OCI-LY7 (cell line): ENCODE measurements at regions not wholly inside any gene's neighbourhood (a gene's known extent, or its start where the extent isn't known, plus 50 kb on each side); places are given as distances from the start of the nearest gene placed in this dataset.

Source experiments
- BruUV-seq: library from RNA; stranded (reverse); fragments of 400-500 nt; replicated peaks from 2 replicates; lab custom pipeline; 2021; lab: Mats Ljungman, UMichigan
- CTCF ChIA-PET: fragments of 300-600 bp; sonication (Branson Sonifier 250); formaldehyde crosslinking; loops from one replicate; lab custom pipeline; 2022; ENCODE audit warnings: antibody characterized with exemption; ENCODE audit not compliant: unreplicated experiment; lab: Charles Lee
- POLR2A ChIA-PET: fragments of 300-600 bp; sonication (Branson Sonifier 250); formaldehyde crosslinking; loops from one replicate; lab custom pipeline; 2022; ENCODE audit warnings: antibody characterized with exemption; lab: Charles Lee
- DNase-seq: peaks from one replicate; pipeline ENCODE4 v3.0.0-alpha.2; 2015; ENCODE audit warnings: low spot score
- H2AFZ ChIP-seq: fragments of 200-600 bp; sonication (generic), shearing (Covaris generic); 2 replicates; pipeline ENCODE4 v1.6.1; 2014; ENCODE audit warnings: mild to moderate bottlenecking, antibody characterized with exemption, low read length, moderate library complexity
- H3K27ac ChIP-seq: fragments of 200-600 bp; sonication (generic); 2 replicates; pipeline ENCODE4 v1.5.1; 2014; ENCODE audit warnings: mixed run types, low read depth, mild to moderate bottlenecking, moderate library complexity, low read length, inconsistent platforms; ENCODE audit not compliant: poor library complexity, severe bottlenecking
- H3K36me3 ChIP-seq: fragments of 200-600 bp; sonication (generic); 2 replicates; pipeline ENCODE4 v1.6.1; 2014; ENCODE audit warnings: mild to moderate bottlenecking, antibody characterized with exemption, low read length, moderate library complexity, mixed read lengths; ENCODE audit not compliant: insufficient read depth
- H3K4me1 ChIP-seq: fragments of 200-600 bp; sonication (generic); 2 replicates; pipeline ENCODE4 v1.5.1; 2014; ENCODE audit warnings: mild to moderate bottlenecking, low read length; ENCODE audit not compliant: insufficient read depth, poor library complexity, severe bottlenecking
- H3K4me2 ChIP-seq: fragments of 200-600 bp; sonication (generic); 2 replicates; pipeline ENCODE4 v1.6.1; 2014; ENCODE audit warnings: mild to moderate bottlenecking, low read length
- H3K4me3 ChIP-seq: fragments of 200-600 bp; sonication (generic); 2 replicates; pipeline ENCODE4 v1.5.1; 2014; ENCODE audit warnings: mild to moderate bottlenecking, low read depth, low read length; ENCODE audit not compliant: poor library complexity, severe bottlenecking
- H3K79me2 ChIP-seq: fragments of 200-600 bp; sonication (generic); 2 replicates; pipeline ENCODE4 v1.6.1; 2016; ENCODE audit warnings: low read depth, mild to moderate bottlenecking, low read length, moderate library complexity, mixed read lengths; ENCODE audit not compliant: insufficient read depth
- H3K9me2 ChIP-seq: fragments of 200-600 bp; sonication (generic); 2 replicates; pipeline ENCODE4 v1.6.1; 2016; ENCODE audit warnings: mild to moderate bottlenecking, low read length, mixed read lengths; ENCODE audit not compliant: insufficient read depth
- H3K9me3 ChIP-seq: fragments of 200-600 bp; sonication (generic); 2 replicates; pipeline ENCODE4 v1.6.1; 2014; ENCODE audit warnings: mild to moderate bottlenecking, mixed run types, low read length, mixed read lengths
- H4K20me1 ChIP-seq: fragments of 200-600 bp; sonication (generic); 2 replicates; pipeline ENCODE4 v1.6.1; 2014; ENCODE audit warnings: mild to moderate bottlenecking, antibody characterized with exemption, low read length, moderate library complexity, mixed read lengths; ENCODE audit not compliant: insufficient read depth
- CTCF ChIP-seq: fragments of 200-600 bp; sonication (generic); conservative IDR thresholded peaks from 2 replicates; pipeline ENCODE4 v1.5.1; 2014; ENCODE audit warnings: mild to moderate bottlenecking, antibody characterized with exemption, low read length, moderate library complexity, mixed read lengths
- EZH2phosphoT487 ChIP-seq: fragments of 200-600 bp; sonication (generic); IDR thresholded peaks from 2 replicates; pipeline ENCODE4 v1.6.1; 2018; ENCODE audit warnings: low read depth, borderline replicate concordance, mild to moderate bottlenecking, mixed run types, antibody characterized with exemption, low read length, moderate library complexity, mixed read lengths
- intact Hi-C: fragments of 100-400 bp; cut with micrococcal nuclease; formaldehyde crosslinking; loops from one replicate; pipeline ENCODE4 v1.10.0; 2022; ENCODE audit not compliant: unreplicated experiment

DNA sequence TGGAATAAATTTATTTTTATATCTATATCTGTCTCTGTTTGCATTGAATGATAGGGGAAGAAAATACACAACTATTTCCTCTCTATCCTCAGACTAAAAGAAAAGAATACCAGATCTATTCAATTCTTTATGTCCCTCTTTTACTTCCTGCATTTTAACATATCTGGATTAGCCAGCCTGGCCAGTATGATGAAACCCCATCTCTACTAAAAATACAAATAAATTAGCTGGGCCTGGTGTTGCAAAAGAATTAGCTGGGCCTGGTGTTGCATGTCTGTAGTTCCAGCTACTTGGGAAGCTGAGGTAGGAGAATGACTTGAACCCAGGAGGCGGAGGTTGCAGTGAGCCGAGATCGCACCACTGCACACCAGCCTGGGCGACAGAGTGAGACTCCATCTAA lies 182.0 kb downstream of the LURAP1L start:
- no peaks in the 10 kb centered on the region for H4K20me1 ChIP-seq
- ChIA-PET POLR2A (interaction anchor here (0.7 kb wide), 1 partner anchor 18 kb away, joined by 4 read pairs; no protein-coding TSS in a partner anchor), CTCF (no interaction called here)
- intact Hi-C loops = no loop called here
- no peaks in the 10 kb centered on the region for H3K9me3 ChIP-seq
- H3K4me3 ChIP-seq = no peak overlapping the region
- H3K9me2 ChIP-seq = no peaks in the 10 kb centered on the region
- H3K4me1 ChIP-seq = no peaks in the 10 kb centered on the region
- BruUV-seq = no TSS peak
- H3K36me3 ChIP-seq = no peaks in the 10 kb centered on the region
- DNase-seq = no peak
- H3K4me2 ChIP-seq = no peak overlapping the region
- TF ChIP-seq EZH2phosphoT487 = no peak
- no peak for TF ChIP-seq CTCF
- H3K27ac ChIP-seq = no peak overlapping the region
- H2AFZ ChIP-seq = no peak overlapping the region
- no peaks in the 10 kb centered on the region for H3K79me2 ChIP-seq

DNA sequence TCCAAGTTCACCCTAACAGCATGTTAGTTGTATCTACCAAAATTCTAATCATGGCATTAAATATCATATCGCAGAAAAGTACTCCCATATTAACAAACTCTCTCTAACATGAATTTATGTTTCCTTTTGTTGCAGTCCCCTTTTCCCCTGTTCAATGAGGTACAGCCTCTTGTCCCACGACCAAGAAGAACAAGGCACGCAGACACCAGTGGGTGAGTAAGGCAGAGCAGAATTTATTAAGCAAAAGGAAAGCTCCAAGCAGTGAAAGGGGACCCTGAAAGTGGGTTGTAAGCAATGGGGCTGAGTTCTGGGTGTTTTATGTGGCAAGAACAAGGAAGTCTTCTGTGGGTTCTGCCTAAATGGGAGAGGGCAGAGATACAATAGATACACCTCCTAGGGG lies 183.5 kb downstream of the LURAP1L start:
- no peak overlapping the region for H3K4me3 ChIP-seq
- TF ChIP-seq CTCF (no peak), EZH2phosphoT487 (no peak)
- no peak overlapping the region for H3K4me2 ChIP-seq
- no peaks in the 10 kb centered on the region for H3K9me2 ChIP-seq
- H4K20me1 ChIP-seq = no peaks in the 10 kb centered on the region
- CTCF ChIA-PET = no interaction called here
- POLR2A ChIA-PET = no interaction called here
- no peaks in the 10 kb centered on the region for H3K36me3 ChIP-seq
- no peaks in the 10 kb centered on the region for H3K79me2 ChIP-seq
- BruUV-seq = no TSS peak
- H2AFZ ChIP-seq = no peak overlapping the region
- no peak overlapping the region for H3K27ac ChIP-seq
- no peak for DNase-seq
- intact Hi-C loops = loop anchor here (1.0 kb wide), 1 partner anchor 43 kb away; no protein-coding TSS in a partner anchor
- H3K4me1 ChIP-seq = no peaks in the 10 kb centered on the region
- no peaks in the 10 kb centered on the region for H3K9me3 ChIP-seq

- CTCF ChIA-PET = no interaction called here
- Histone ChIP-seq H3K9me3 (no peaks in the 10 kb centered on the region), H3K79me2 (no peaks in the 10 kb centered on the region), H3K4me2 (no peak overlapping the region), H4K20me1 (no peaks in the 10 kb centered on the region), H3K9me2 (no peaks in the 10 kb centered on the region), H3K27ac (no peak overlapping the region), H3K4me1 (no peaks in the 10 kb centered on the region), H2AFZ (no peak overlapping the region), H3K4me3 (no peak overlapping the region), H3K36me3 (no peaks in the 10 kb centered on the region)
- intact Hi-C loops = loop anchor here (1.0 kb wide), 1 partner anchor 43 kb away; no protein-coding TSS in a partner anchor
- no peak for TF ChIP-seq CTCF
- no peak for TF ChIP-seq EZH2phosphoT487
- BruUV-seq = no TSS peak
- no peak for DNase-seq
- POLR2A ChIA-PET = no interaction called here
Measured at GRCh38 chr9:12958708-12959107, 183.9 kb downstream of the LURAP1L start.
